ENCODE measurements at regions not wholly inside any gene's neighbourhood (a gene's known extent, or its start where the extent isn't known, plus 50 kb on each side); places are given as distances from the start of the nearest gene placed in this dataset.

DNA sequence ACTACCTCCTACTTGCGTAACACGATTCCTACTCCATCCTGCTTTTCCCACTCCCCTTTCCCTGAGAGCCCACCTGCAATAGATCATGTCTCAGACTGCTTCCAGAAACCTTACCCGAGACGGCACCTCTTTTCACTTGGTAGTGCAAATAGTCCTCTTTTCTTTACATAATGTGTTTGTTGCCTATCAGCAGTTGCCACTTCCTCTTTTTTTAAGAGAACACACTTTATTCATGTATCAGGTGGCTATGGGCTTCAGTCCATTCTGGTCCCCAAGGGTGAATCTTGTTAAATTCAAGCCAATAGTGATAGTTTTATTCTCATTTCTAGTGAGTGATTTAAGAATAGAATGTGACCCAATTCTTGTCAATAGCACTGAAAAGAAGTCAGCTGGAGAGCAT is 57.7 kb upstream of the FERMT1 start:
- TF ChIP-seq POLR2A (IDR thresholded peaks at IDR 0.05; ENCODE audit: extremely low read depth, insufficient read length) (no peak), MYC (IDR thresholded peaks at IDR 0.05; ENCODE audit: low read depth, low read length) (no peak)
- TF ChIP-seq, protein P1, sequence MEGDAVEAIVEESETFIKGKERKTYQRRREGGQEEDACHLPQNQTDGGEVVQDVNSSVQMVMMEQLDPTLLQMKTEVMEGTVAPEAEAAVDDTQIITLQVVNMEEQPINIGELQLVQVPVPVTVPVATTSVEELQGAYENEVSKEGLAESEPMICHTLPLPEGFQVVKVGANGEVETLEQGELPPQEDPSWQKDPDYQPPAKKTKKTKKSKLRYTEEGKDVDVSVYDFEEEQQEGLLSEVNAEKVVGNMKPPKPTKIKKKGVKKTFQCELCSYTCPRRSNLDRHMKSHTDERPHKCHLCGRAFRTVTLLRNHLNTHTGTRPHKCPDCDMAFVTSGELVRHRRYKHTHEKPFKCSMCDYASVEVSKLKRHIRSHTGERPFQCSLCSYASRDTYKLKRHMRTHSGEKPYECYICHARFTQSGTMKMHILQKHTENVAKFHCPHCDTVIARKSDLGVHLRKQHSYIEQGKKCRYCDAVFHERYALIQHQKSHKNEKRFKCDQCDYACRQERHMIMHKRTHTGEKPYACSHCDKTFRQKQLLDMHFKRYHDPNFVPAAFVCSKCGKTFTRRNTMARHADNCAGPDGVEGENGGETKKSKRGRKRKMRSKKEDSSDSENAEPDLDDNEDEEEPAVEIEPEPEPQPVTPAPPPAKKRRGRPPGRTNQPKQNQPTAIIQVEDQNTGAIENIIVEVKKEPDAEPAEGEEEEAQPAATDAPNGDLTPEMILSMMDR (IDR thresholded peaks at IDR 0.05; ENCODE audit: low read depth, low read length), result no peak
- TF ChIP-seq, protein P2, sequence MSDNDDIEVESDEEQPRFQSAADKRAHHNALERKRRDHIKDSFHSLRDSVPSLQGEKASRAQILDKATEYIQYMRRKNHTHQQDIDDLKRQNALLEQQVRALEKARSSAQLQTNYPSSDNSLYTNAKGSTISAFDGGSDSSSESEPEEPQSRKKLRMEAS (IDR thresholded peaks at IDR 0.05; ENCODE audit: low read depth, low read length), result no peak

All from NB4 (cell line).